Thoracic aorta (tissue), 2 donors: ENCODE measurements at regions not wholly inside any gene's neighbourhood (a gene's known extent, or its start where the extent isn't known, plus 50 kb on each side); places are given as distances from the start of the nearest gene placed in this dataset.
"Not testable (repeated sequence)": the region's sequence is repeated elsewhere in the genome, so short reads cannot be mapped to it uniquely, and the experiment has no call there.

Experiments used
- ATAC-seq: fragments of 150-250 bp; one replicate; pipeline ENCODE4 v1.8.0; 2017; ENCODE audit warnings: low read depth; ENCODE audit not compliant: insufficient number of reproducible peaks, low FRiP score
- DNase-seq: peaks from one replicate; pipeline ENCODE4 v3.0.0-alpha.2; 2020; ENCODE audit warnings: low spot score
- H3K27ac ChIP-seq, 2 donors: fragments of 200-600 bp; sonication (generic); 1 replicate in 1 of 2; 2 replicates in 1 of 2; pipeline ENCODE4 v1.5.1; 2016; ENCODE audit warnings: mild to moderate bottlenecking in 2 of 2, moderate library complexity in 2 of 2
- H3K27me3 ChIP-seq: fragments of 200-600 bp; sonication (generic); replicated peaks from 2 replicates; pipeline ENCODE4 v1.6.0; 2016; ENCODE audit warnings: mild to moderate bottlenecking; ENCODE audit not compliant: insufficient read depth
- H3K36me3 ChIP-seq: fragments of 200-600 bp; sonication (generic); one replicate; pipeline ENCODE4 v1.5.1; 2016
- H3K4me1 ChIP-seq, 2 donors: fragments of 200-600 bp; sonication (generic); 1 replicate in 1 of 2; 2 replicates in 1 of 2; pipeline versions ENCODE4 v1.5.1 to v1.6.0; 2016; ENCODE audit warnings: low read depth in 2 of 2, mild to moderate bottlenecking in 1 of 2; ENCODE audit not compliant: control insufficient read depth in 1 of 2
- H3K4me3 ChIP-seq: fragments of 200-600 bp; sonication (generic); 2 replicates; pipeline ENCODE4 v1.5.1; 2016; ENCODE audit warnings: mild to moderate bottlenecking
- H3K9me3 ChIP-seq: fragments of 200-600 bp; sonication (generic); 2 replicates; pipeline ENCODE4 v1.5.1; 2016
- TF ChIP-seq, protein P1 (sequence below): fragments of 200-600 bp; sonication (generic); IDR thresholded peaks from one replicate; pipeline ENCODE4 v1.5.1; 2019; ENCODE audit warnings: antibody characterized with exemption

- no peak for DNase-seq
- TF ChIP-seq, protein P1, sequence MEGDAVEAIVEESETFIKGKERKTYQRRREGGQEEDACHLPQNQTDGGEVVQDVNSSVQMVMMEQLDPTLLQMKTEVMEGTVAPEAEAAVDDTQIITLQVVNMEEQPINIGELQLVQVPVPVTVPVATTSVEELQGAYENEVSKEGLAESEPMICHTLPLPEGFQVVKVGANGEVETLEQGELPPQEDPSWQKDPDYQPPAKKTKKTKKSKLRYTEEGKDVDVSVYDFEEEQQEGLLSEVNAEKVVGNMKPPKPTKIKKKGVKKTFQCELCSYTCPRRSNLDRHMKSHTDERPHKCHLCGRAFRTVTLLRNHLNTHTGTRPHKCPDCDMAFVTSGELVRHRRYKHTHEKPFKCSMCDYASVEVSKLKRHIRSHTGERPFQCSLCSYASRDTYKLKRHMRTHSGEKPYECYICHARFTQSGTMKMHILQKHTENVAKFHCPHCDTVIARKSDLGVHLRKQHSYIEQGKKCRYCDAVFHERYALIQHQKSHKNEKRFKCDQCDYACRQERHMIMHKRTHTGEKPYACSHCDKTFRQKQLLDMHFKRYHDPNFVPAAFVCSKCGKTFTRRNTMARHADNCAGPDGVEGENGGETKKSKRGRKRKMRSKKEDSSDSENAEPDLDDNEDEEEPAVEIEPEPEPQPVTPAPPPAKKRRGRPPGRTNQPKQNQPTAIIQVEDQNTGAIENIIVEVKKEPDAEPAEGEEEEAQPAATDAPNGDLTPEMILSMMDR, result no peak
- ATAC-seq, result no peak
- H3K27me3 ChIP-seq, result no peaks in the 10 kb centered on the region
- no peak overlapping the region for H3K27ac ChIP-seq
- H3K4me3 ChIP-seq, result no peak overlapping the region
- no peaks in the 10 kb centered on the region for H3K36me3 ChIP-seq
- peaks cover 22% of the 10 kb centered on the region for H3K9me3 ChIP-seq
- no peaks in the 10 kb centered on the region for H3K4me1 ChIP-seq
These were observed 96.2 kb upstream of the HAND2 start for GRCh38 chr4:173626277-173626676.

- not testable (repeated sequence) for H3K36me3 ChIP-seq, H3K27me3 ChIP-seq, ATAC-seq, DNase-seq, H3K4me1 ChIP-seq, H3K9me3 ChIP-seq, H3K27ac ChIP-seq, H3K4me3 ChIP-seq
These were observed 88.6 kb upstream of the HAND2 start for GRCh38 chr4:173618648-173619047.

- Histone ChIP-seq H3K4me3 (no peak overlapping the region), H3K9me3 (no peaks in the 10 kb centered on the region), H3K27me3 (no peaks in the 10 kb centered on the region), H3K4me1 (no peaks in the 10 kb centered on the region), H3K36me3 (no peaks in the 10 kb centered on the region), H3K27ac (no peak overlapping the region)
- TF ChIP-seq, protein P1, result no peak
- DNase-seq, result no peak
- no peak for ATAC-seq
These were observed 79.1 kb upstream of the HAND2 start for GRCh38 chr4:173609158-173609557.

DNA sequence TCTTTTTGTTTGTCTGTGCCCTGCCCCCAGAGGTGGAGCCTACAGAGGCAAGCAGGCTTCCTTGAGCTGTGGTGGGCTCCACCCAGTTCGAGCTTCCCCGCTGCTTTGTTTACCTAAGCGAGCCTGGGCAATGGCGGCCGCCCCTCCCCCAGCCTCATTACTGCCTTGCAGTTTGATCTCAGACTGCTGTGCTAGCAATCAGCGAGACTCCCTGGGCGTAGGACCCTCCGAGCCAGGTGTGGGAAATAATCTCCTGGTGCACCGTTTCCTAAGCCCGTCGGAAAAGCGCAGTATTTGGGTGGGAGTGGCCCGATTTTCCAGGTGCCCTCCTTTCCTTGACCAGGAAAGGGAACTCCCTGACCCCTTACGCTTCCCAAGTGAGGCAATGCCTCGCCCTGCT, 78.6 kb upstream of the HAND2 start:
- H3K4me1 ChIP-seq, DNase-seq, H3K9me3 ChIP-seq, H3K36me3 ChIP-seq, H3K27me3 ChIP-seq, H3K27ac ChIP-seq, H3K4me3 ChIP-seq, ATAC-seq: not testable (repeated sequence)

DNA sequence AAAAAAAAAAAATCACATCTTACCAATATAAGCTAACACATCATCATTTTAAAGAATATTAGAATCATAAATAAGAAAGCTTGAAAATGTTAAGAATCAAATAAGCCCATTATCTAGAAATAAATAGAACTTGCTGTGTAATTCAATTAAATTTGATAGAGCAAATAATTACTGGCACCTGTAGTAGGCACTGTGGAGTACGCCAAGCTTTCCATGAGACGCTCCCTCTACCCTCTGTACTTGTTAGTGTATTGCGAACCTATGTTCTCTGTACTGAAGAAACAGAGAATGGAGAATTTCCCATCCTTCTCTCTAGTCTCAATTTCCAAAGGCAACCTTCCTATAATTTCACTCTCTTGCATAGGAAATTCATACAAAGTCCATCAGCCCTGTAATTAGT, 61.7 kb upstream of the HAND2 start:
- TF ChIP-seq, protein P1, result no peak
- no peaks in the 10 kb centered on the region for H3K36me3 ChIP-seq
- peaks cover 0 to 34% of the 10 kb centered on the region in 2 donors for H3K4me1 ChIP-seq
- H3K27me3 ChIP-seq, result no peaks in the 10 kb centered on the region
- H3K4me3 ChIP-seq, result no peak overlapping the region
- no peaks in the 10 kb centered on the region for H3K9me3 ChIP-seq
- ATAC-seq, result no peak
- peak overlapping the region in 1 of 2 donors; percentile 58 for H3K27ac ChIP-seq
- no peak for DNase-seq

- no peaks in the 10 kb centered on the region for H3K36me3 ChIP-seq
- no peak overlapping the region for H3K4me3 ChIP-seq
- peaks cover 0 to 38% of the 10 kb centered on the region in 2 donors for H3K4me1 ChIP-seq
- TF ChIP-seq, protein P1, result no peak
- no peaks in the 10 kb centered on the region for H3K9me3 ChIP-seq
- peak; percentile 85 for ATAC-seq
- DNase-seq, result peak; percentile 11
- peak overlapping the region; percentile 22 to 34 for H3K27ac ChIP-seq
- no peaks in the 10 kb centered on the region for H3K27me3 ChIP-seq
These were observed 60.7 kb upstream of the HAND2 start for GRCh38 chr4:173590697-173591096.
